Testis (tissue), 2 donors: ENCODE measurements at regions not wholly inside any gene's neighbourhood (a gene's known extent, or its start where the extent isn't known, plus 50 kb on each side); places are given as distances from the start of the nearest gene placed in this dataset.
"Not testable (repeated sequence)": the region's sequence is repeated elsewhere in the genome, so short reads cannot be mapped to it uniquely, and the experiment has no call there.

Experiments used
- DNase-seq: peaks from one replicate; pipeline ENCODE4 v3.0.0-alpha.2; 2019
- H3K27ac ChIP-seq, 2 donors: fragments of 200-600 bp; sonication (generic); one replicate each; pipeline ENCODE4 v1.5.1; 2019
- H3K27me3 ChIP-seq: fragments of 200-600 bp; sonication (generic); one replicate; pipeline ENCODE4 v1.5.1; 2019
- H3K36me3 ChIP-seq: fragments of 200-600 bp; sonication (generic); one replicate; pipeline ENCODE4 v1.5.1; 2017; ENCODE audit warnings: low read depth; ENCODE audit errors: missing control alignments
- H3K4me1 ChIP-seq: fragments of 200-600 bp; sonication (generic); one replicate; pipeline ENCODE4 v1.5.1; 2019
- H3K4me3 ChIP-seq, 2 donors: fragments of 200-600 bp; sonication (generic); one replicate each; pipeline ENCODE4 v1.5.1; 2017 to 2019
- H3K9me3 ChIP-seq: fragments of 200-600 bp; sonication (generic); one replicate; pipeline ENCODE4 v1.5.1; 2017
- POLR2A ChIP-seq: fragments of 450-650 bp; IDR thresholded peaks from one replicate; pipeline ENCODE4 v1.6.1; 2017; ENCODE audit warnings: antibody characterized with exemption, mild to moderate bottlenecking, moderate library complexity
- WGBS, 2 donors: methylation state at CpG; one replicate each; pipeline ENCODE4 v1.1.5; 2018; 5-methylcytosine and 5-hydroxymethylcytosine counted together
- intact Hi-C: fragments of 100-400 bp; cut with DNase I; formaldehyde crosslinking; loops from one replicate; pipeline ENCODE4 v1.15.1; 2023; ENCODE audit warnings: low total_unique reads
- TF ChIP-seq, protein P1 (sequence below), 3 experiments: fragments of 450-650 bp in 2 of 3; fragments of 200-600 bp in 1 of 3; sonication (generic) in 1 of 3; IDR thresholded peaks; one replicate each; pipeline ENCODE4 v1.5.1; 2016 to 2019; ENCODE audit warnings: antibody characterized with exemption in 3 of 3, mild to moderate bottlenecking in 2 of 3, moderate library complexity in 1 of 3

DNA sequence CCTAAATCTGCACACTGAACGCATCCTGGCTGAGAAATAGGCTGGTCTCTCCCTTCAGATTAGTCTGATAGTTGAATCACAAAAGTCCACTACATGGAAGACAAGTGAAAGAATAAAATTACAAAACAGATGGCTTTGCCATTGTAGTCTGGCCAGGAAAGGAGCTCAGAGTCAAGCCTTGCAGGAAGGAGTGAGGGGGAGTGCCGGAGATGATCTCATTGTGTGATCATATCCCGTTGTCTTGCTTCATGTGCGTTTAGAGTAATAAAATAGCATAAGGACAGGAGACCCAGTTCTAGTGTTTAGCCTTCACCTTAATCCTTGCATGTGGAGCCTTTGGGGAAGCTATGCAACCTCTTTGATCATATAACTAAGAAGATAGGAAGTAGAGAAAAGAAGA is 666.7 kb upstream of the RAG2 start:
- intact Hi-C loops, result no loop called here
- Histone ChIP-seq H3K27ac (no peak overlapping the region), H3K4me3 (no peak overlapping the region), H3K27me3 (no peaks in the 10 kb centered on the region), H3K9me3 (no peaks in the 10 kb centered on the region), H3K4me1 (no peaks in the 10 kb centered on the region), H3K36me3 (no peaks in the 10 kb centered on the region)
- TF ChIP-seq, protein P1, sequence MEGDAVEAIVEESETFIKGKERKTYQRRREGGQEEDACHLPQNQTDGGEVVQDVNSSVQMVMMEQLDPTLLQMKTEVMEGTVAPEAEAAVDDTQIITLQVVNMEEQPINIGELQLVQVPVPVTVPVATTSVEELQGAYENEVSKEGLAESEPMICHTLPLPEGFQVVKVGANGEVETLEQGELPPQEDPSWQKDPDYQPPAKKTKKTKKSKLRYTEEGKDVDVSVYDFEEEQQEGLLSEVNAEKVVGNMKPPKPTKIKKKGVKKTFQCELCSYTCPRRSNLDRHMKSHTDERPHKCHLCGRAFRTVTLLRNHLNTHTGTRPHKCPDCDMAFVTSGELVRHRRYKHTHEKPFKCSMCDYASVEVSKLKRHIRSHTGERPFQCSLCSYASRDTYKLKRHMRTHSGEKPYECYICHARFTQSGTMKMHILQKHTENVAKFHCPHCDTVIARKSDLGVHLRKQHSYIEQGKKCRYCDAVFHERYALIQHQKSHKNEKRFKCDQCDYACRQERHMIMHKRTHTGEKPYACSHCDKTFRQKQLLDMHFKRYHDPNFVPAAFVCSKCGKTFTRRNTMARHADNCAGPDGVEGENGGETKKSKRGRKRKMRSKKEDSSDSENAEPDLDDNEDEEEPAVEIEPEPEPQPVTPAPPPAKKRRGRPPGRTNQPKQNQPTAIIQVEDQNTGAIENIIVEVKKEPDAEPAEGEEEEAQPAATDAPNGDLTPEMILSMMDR (IDR thresholded peaks at IDR 0.05), result no peak
- no peak for TF ChIP-seq POLR2A
- DNase-seq, result no peak
- WGBS, 2 donors, result 45 to 50% methylated on average over 4 of the region's 4 CpGs

DNA sequence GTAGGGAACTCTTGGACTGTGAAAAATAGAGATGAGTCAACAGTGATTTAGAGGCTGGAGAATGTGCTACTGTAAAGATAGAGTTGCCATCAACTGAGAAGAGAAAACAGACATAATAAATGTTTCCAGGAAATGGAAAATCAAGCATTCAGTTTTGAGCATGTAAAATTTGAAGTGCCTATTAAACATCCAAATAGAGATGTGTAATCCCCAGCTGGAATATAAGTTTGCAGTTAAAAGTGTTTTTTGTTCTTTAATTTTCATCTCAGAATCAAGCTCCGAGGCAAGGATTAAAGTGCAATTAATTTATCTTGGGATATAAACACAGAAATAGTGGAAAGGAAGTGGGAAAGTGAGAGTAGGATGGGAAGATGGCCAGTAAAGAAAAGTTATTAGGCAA is 666.0 kb upstream of the RAG2 start:
- no peaks in the 10 kb centered on the region for H3K4me1 ChIP-seq
- WGBS, 2 donors, result 74 to 82% methylated on average over 1 of the region's 1 CpG
- H3K9me3 ChIP-seq, result no peaks in the 10 kb centered on the region
- TF ChIP-seq, protein P1 (IDR thresholded peaks at IDR 0.05), result no peak
- TF ChIP-seq POLR2A, result no peak
- H3K4me3 ChIP-seq, result no peak overlapping the region
- intact Hi-C loops, result no loop called here
- H3K27ac ChIP-seq, result no peak overlapping the region
- H3K27me3 ChIP-seq, result no peaks in the 10 kb centered on the region
- DNase-seq, result no peak
- H3K36me3 ChIP-seq, result no peaks in the 10 kb centered on the region

DNA sequence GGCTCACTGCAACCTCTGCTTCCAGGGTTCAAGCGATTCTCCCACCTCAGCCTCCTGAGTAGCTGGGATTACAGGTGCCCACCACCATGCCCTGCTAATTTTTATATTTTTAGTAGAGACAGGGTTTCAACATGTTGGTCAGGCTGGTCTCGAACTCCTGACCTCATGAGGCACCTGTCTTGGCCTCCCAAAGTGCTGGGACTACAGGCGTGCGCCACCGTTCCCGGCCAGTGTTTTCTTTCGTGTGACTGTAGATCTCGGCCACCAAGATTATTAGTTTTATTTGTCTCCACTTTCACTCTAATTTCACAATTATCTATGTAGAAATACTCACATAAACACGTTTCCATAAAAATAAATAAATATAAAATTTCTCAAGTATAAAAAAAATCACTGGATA is 665.4 kb upstream of the RAG2 start:
- intact Hi-C loops, H3K36me3 ChIP-seq, H3K9me3 ChIP-seq, H3K27me3 ChIP-seq, H3K4me1 ChIP-seq, DNase-seq, H3K27ac ChIP-seq, H3K4me3 ChIP-seq: not testable (repeated sequence)
- 92 to 94% methylated on average over 9 of the region's 9 CpGs for WGBS, 2 donors

DNA sequence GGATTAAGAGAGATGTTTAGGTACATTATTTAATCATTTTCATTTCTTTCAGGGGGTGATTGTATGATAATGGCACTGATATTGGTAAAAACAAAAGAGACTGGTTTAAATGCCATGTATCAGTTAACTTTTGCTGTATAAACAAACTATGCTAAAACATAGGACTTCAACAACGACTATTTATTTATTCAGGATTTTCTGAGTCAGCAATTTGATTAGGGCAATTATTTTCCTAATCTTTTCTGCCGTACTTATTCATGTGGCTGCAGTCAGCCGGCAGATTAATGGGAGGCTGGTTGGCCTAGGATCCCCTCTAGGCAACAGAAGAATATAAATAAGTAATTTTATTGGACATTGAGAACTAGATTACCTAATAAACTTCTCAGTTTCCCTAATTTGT is 661.7 kb upstream of the RAG2 start:
- DNase-seq, result no peak
- no peaks in the 10 kb centered on the region for H3K27me3 ChIP-seq
- intact Hi-C loops, result no loop called here
- WGBS, 2 donors, result 47 to 57% methylated on average over 3 of the region's 3 CpGs
- TF ChIP-seq, protein P1 (IDR thresholded peaks at IDR 0.05), result no peak
- no peak for TF ChIP-seq POLR2A
- H3K4me1 ChIP-seq, result no peaks in the 10 kb centered on the region
- H3K27ac ChIP-seq, result no peak overlapping the region
- no peaks in the 10 kb centered on the region for H3K36me3 ChIP-seq
- no peaks in the 10 kb centered on the region for H3K9me3 ChIP-seq
- H3K4me3 ChIP-seq, result no peak overlapping the region

DNA sequence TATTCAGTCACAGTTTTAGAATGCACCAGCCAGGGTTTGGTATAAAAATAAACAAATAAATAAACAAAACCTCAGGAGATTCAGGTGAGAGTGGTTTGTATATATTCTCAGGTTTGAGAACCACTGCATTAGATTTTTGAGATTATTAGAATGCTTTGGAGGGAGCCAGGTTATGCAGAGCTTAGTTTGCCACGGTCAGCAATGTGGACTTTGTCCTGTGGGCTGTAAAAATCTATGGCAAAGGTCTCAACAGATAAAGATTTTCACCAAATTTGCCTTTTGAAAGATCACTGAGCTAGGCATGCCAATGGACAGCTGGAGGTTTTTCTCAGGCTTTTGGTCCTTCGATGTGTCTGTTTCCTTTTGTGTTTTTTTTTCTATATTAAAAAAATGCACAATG is 650.1 kb upstream of the RAG2 start:
- 83 to 85% methylated on average over 2 of the region's 2 CpGs for WGBS, 2 donors

DNA sequence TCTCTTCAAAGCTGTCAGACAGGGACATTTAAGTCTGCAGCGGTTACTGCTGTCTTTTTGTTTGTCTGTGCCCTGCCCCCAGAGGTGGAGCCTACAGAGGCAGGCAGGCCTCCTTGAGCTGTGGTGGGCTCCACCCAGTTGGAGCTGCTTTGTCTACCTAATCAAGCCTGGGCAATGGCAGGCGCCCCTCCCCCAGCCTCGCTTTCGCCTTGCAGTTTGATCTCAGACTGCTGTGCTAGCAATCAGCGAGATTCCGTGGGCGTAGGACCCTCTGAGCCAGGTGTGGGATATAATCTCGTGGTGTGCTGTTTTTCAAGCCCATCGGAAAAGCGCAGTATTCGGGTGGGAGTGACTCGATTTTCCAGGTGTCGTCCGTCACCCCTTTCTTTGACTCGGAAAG is 648.1 kb upstream of the RAG2 start:
- H3K27me3 ChIP-seq, intact Hi-C loops, DNase-seq, H3K36me3 ChIP-seq, H3K9me3 ChIP-seq, H3K4me3 ChIP-seq, H3K27ac ChIP-seq, H3K4me1 ChIP-seq: not testable (repeated sequence)
- 91 to 92% methylated on average over 11 to 15 of the region's 15 CpGs for WGBS, 2 donors

More for the DNA sequence above, 650.1 kb upstream of the RAG2 start:
- no peaks in the 10 kb centered on the region for H3K36me3 ChIP-seq
- no peak for DNase-seq
- no peaks in the 10 kb centered on the region for H3K4me1 ChIP-seq
- no peaks in the 10 kb centered on the region for H3K27me3 ChIP-seq
- intact Hi-C loops, result no loop called here
- H3K4me3 ChIP-seq, result no peak overlapping the region
- TF ChIP-seq POLR2A, result no peak
- TF ChIP-seq, protein P1 (IDR thresholded peaks at IDR 0.05), result no peak
- no peak overlapping the region for H3K27ac ChIP-seq
- H3K9me3 ChIP-seq, result no peaks in the 10 kb centered on the region
